PC-9 (cell line): ENCODE measurements at regions not wholly inside any gene's neighbourhood (a gene's known extent, or its start where the extent isn't known, plus 50 kb on each side); places are given as distances from the start of the nearest gene placed in this dataset.

ENCODE experiments used
- EZH2 ChIP-seq: fragments of 200-600 bp; sonication (generic); IDR thresholded peaks from 2 replicates; pipeline ENCODE4 v1.8.0; 2017; ENCODE audit warnings: antibody characterized with exemption, low read depth
- TF ChIP-seq, protein P1 (sequence below): fragments of 200-600 bp; sonication (generic); conservative IDR thresholded peaks from 2 replicates; pipeline ENCODE4 v1.6.1; 2017; ENCODE audit warnings: mixed run types, antibody characterized with exemption, mild to moderate bottlenecking, moderate library complexity

DNA sequence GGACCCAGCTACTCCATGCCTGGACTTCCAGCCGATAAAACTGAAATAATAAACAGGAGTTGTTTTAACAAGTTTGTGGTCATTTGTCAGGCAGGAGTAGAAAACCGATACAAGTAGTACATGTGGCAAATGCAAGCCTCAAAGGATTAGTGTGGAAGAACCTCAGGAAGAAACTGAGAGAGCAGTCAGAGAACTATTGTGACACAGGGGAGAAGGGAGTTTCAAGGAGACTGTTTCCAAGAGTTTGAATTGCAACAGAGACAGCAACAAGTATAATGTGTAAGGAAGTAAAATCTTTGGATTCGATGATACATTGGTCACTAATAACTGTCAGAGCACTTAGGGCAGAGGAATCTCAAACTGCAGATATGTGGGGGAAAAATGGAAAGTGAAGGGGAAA lies 450.6 kb upstream of the ARHGEF26 start:
- TF ChIP-seq EZH2 = no peak
- TF ChIP-seq, protein P1, sequence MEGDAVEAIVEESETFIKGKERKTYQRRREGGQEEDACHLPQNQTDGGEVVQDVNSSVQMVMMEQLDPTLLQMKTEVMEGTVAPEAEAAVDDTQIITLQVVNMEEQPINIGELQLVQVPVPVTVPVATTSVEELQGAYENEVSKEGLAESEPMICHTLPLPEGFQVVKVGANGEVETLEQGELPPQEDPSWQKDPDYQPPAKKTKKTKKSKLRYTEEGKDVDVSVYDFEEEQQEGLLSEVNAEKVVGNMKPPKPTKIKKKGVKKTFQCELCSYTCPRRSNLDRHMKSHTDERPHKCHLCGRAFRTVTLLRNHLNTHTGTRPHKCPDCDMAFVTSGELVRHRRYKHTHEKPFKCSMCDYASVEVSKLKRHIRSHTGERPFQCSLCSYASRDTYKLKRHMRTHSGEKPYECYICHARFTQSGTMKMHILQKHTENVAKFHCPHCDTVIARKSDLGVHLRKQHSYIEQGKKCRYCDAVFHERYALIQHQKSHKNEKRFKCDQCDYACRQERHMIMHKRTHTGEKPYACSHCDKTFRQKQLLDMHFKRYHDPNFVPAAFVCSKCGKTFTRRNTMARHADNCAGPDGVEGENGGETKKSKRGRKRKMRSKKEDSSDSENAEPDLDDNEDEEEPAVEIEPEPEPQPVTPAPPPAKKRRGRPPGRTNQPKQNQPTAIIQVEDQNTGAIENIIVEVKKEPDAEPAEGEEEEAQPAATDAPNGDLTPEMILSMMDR = no peak
